Stomach (tissue), 4 donors: ENCODE measurements at regions not wholly inside any gene's neighbourhood (a gene's known extent, or its start where the extent isn't known, plus 50 kb on each side); places are given as distances from the start of the nearest gene placed in this dataset.

ENCODE experiments used
- POLR2A ChIP-seq, 4 donors: fragments of 450-650 bp; IDR thresholded peaks; one replicate each; pipeline ENCODE4 v1.6.1; 2016; ENCODE audit warnings: antibody characterized with exemption in 4 of 4, control low read depth in 2 of 4, mild to moderate bottlenecking in 1 of 4, moderate library complexity in 1 of 4
- POLR2AphosphoS5 ChIP-seq, 3 donors: sonication (generic); formaldehyde crosslinking; IDR thresholded peaks; one replicate each; pipeline ENCODE4 v1.6.1; 2016; ENCODE audit warnings: antibody characterized with exemption in 3 of 3

DNA sequence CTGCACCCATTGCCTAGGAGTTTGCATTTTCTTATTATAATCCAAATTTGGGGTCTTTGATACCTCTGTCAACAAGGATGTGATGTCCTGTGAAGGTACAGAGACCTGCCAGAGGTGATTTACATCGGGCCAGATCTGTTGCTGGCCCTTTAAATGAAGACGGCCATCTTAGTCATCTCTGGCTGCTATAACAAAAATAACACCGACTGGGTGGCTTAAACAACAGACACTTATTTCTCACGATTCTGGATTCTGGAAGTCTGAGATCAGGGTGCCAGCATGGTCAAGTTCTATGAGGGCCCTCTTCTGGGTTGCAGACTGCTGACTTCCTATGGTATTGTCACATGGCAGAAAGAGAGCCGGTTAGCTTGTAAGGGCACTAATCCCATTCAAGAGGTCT, 75.7 kb downstream of the F11 start:
- TF ChIP-seq POLR2A (IDR thresholded peaks at IDR 0.05) = no peak
- TF ChIP-seq POLR2AphosphoS5 (IDR thresholded peaks at IDR 0.05) = no peak
